ENCODE measurements at regions not wholly inside any gene's neighbourhood (a gene's known extent, or its start where the extent isn't known, plus 50 kb on each side); places are given as distances from the start of the nearest gene placed in this dataset.

GRCh38 chr5:114297915-114298314, 64.0 kb upstream of the KCNN2 start:
- Mint-ChIP-seq H3K27ac (no peak overlapping the region), H3K9me3 (ENCODE audit: low read depth) (no peaks in the 10 kb centered on the region), H3K4me3 (no peak overlapping the region), H3K27me3 (no peaks in the 10 kb centered on the region), H3K36me3 (ENCODE audit: low read depth) (no peaks in the 10 kb centered on the region), H3K4me1 (no peaks in the 10 kb centered on the region)
- ATAC-seq (no peak), DNase-seq (no peak)
- intact Hi-C loops (cut with DNase I, micrococcal nuclease), result no loop called here
- POLR2A ChIA-PET, result no interaction called here
- CTCF ChIA-PET, result no interaction called here

GRCh38 chr5:114305402-114306207, 56.3 kb upstream of the KCNN2 start:
- POLR2A ChIA-PET, result no interaction called here
- H3K4me3 Mint-ChIP-seq, result no peak overlapping the region
- intact Hi-C loops (cut with DNase I, micrococcal nuclease), result no loop called here
- no peaks in the 10 kb centered on the region for H3K36me3 Mint-ChIP-seq (ENCODE audit: low read depth)
- H3K4me1 Mint-ChIP-seq, result no peaks in the 10 kb centered on the region
- no peak for DNase-seq
- H3K9me3 Mint-ChIP-seq (ENCODE audit: low read depth), result no peaks in the 10 kb centered on the region
- CTCF ChIA-PET, result no interaction called here
- H3K27ac Mint-ChIP-seq, result no peak overlapping the region
- no peaks in the 10 kb centered on the region for H3K27me3 Mint-ChIP-seq
- ATAC-seq, result no peak

DNA sequence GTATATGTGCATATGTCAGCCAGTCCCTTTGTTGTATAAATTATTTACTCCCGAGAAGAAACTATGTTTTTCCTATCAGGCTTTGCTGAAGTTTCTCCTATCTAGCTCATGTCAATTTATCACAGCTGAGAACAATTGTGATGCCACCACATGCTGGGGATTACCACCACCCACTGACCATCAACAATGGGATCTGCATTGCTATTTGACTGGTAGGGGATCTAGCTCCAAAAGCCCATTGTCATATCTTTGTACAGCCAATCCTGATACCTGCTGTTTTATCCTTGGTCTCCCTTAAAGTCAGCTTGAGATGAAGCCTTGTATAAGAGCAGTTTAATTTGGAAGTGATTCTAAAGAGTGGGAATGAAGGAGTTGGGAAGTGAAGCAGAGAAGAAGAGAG, 53.9 kb upstream of the KCNN2 start:
- intact Hi-C loops (cut with DNase I, micrococcal nuclease), result no loop called here
- no peaks in the 10 kb centered on the region for H3K9me3 Mint-ChIP-seq (ENCODE audit: low read depth)
- no peak for ATAC-seq
- H3K27ac Mint-ChIP-seq, result no peak overlapping the region
- ChIA-PET CTCF (no interaction called here), POLR2A (no interaction called here)
- no peaks in the 10 kb centered on the region for H3K36me3 Mint-ChIP-seq (ENCODE audit: low read depth)
- no peaks in the 10 kb centered on the region for H3K4me1 Mint-ChIP-seq
- H3K27me3 Mint-ChIP-seq, result no peaks in the 10 kb centered on the region
- no peak for DNase-seq
- H3K4me3 Mint-ChIP-seq, result no peak overlapping the region

- no peak overlapping the region for H3K27ac Mint-ChIP-seq
- no peaks in the 10 kb centered on the region for H3K9me3 Mint-ChIP-seq (ENCODE audit: low read depth)
- intact Hi-C loops (cut with DNase I, micrococcal nuclease), result no loop called here
- ChIA-PET POLR2A (no interaction called here), CTCF (no interaction called here)
- ATAC-seq, result no peak
- H3K27me3 Mint-ChIP-seq, result no peaks in the 10 kb centered on the region
- no peak overlapping the region for H3K4me3 Mint-ChIP-seq
- no peaks in the 10 kb centered on the region for H3K4me1 Mint-ChIP-seq
- DNase-seq, result no peak
- H3K36me3 Mint-ChIP-seq (ENCODE audit: low read depth), result no peaks in the 10 kb centered on the region
Measured at GRCh38 chr5:114308508-114308907, 53.4 kb upstream of the KCNN2 start.

DNA sequence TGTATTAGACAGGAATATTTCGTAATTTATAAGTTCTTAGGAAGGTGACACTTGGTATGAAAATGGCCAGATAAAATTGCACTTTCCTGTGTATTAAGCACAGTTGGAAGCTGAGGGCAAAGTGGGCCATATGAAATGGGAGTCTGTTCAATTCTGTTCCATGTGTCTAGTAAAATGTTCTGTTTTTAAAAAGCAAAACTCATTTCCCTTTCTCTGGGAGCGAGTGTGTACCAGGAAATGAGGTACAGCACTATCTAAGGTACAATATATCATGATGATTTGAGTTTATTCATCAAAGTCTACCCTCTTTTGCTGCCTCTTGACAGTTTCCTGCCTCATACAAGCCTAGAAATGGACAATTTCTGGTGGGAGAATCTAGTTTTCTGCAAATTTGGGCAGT, 51.2 kb upstream of the KCNN2 start:
- H3K27ac Mint-ChIP-seq, result no peak overlapping the region
- ChIA-PET CTCF (interaction anchor here (0.6 kb wide), 1 partner anchor 12 kb away, joined by 3 read pairs; no protein-coding TSS in a partner anchor), POLR2A (no interaction called here)
- ATAC-seq (no peak), DNase-seq (no peak)
- no peak overlapping the region for H3K4me3 Mint-ChIP-seq
- no peaks in the 10 kb centered on the region for H3K36me3 Mint-ChIP-seq (ENCODE audit: low read depth)
- no peaks in the 10 kb centered on the region for H3K4me1 Mint-ChIP-seq
- H3K27me3 Mint-ChIP-seq, result no peaks in the 10 kb centered on the region
- intact Hi-C loops (cut with DNase I, micrococcal nuclease), result no loop called here
- H3K9me3 Mint-ChIP-seq (ENCODE audit: low read depth), result no peaks in the 10 kb centered on the region

- POLR2A ChIA-PET, result no interaction called here
- CTCF ChIA-PET, result no interaction called here
- DNase-seq (no peak), ATAC-seq (no peak)
- no peaks in the 10 kb centered on the region for H3K4me1 Mint-ChIP-seq
- H3K4me3 Mint-ChIP-seq, result no peak overlapping the region
- no peaks in the 10 kb centered on the region for H3K27me3 Mint-ChIP-seq
- no peak overlapping the region for H3K27ac Mint-ChIP-seq
- H3K9me3 Mint-ChIP-seq (ENCODE audit: low read depth), result no peaks in the 10 kb centered on the region
- H3K36me3 Mint-ChIP-seq (ENCODE audit: low read depth), result no peaks in the 10 kb centered on the region
- intact Hi-C loops (cut with DNase I, micrococcal nuclease), result no loop called here
Measured at GRCh38 chr5:114311281-114311680, 50.6 kb upstream of the KCNN2 start.

DNA sequence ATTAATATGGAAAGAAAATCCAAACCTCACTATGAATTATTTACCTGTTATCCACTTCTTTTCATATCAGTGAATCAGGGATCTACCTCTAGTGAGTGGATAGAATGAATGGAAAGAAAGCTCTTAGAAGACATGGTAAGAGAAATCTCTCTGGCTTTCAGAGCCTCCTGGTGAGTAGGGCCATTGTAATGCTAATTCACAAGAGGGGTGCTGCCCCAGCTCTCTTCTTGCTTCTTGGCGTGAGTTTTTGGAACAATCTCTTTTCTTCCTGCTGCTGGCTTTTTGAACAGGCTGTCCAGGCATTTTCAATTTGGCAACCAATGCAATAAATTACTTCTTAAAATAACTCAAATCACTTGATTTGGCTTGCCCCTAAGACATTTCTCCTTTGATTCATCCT, 49.9 kb upstream of the KCNN2 start:
- DNase-seq, result no peak
- POLR2A ChIA-PET, result no interaction called here
- Mint-ChIP-seq H3K27me3 (no peaks in the 10 kb centered on the region), H3K36me3 (ENCODE audit: low read depth) (no peaks in the 10 kb centered on the region), H3K27ac (no peak overlapping the region), H3K9me3 (ENCODE audit: low read depth) (no peaks in the 10 kb centered on the region), H3K4me3 (no peak overlapping the region), H3K4me1 (no peaks in the 10 kb centered on the region)
- CTCF ChIA-PET, result no interaction called here
- no peak for ATAC-seq
- intact Hi-C loops (cut with DNase I, micrococcal nuclease), result no loop called here
